HEK293 (cell line): ENCODE measurements at regions not wholly inside any gene's neighbourhood (a gene's known extent, or its start where the extent isn't known, plus 50 kb on each side); places are given as distances from the start of the nearest gene placed in this dataset.

ENCODE experiments used
- CTCF ChIA-PET: fragments of 350-600 bp; formaldehyde crosslinking; extraction: SDS; loops from one replicate; lab custom pipeline; 2021; ENCODE audit warnings: antibody characterized with exemption; lab: Yijun Ruan, JAX
- POLR2A ChIA-PET: fragments of 300-600 bp; formaldehyde crosslinking; extraction: SDS; loops from one replicate; lab custom pipeline; 2020; ENCODE audit warnings: antibody characterized with exemption, inconsistent platforms; lab: Yijun Ruan, JAX
- H3K27ac ChIP-seq: fragments of 200-500 bp; sonication (Bioruptor generic); 2 replicates; pipeline ENCODE4 v1.5.1; 2014; ENCODE audit warnings: low read depth, low read length, control low read depth, inconsistent platforms; ENCODE audit errors: extremely low read depth
- H3K36me3 ChIP-seq, 2 experiments: fragments of 200-500 bp in 1 of 2; sonication (Bioruptor generic) in 1 of 2; 1 replicate in 1 of 2; 2 replicates in 1 of 2; pipeline ENCODE4 v1.5.1; 2014 to 2017; ENCODE audit warnings: inconsistent platforms in 2 of 2, low read length in 2 of 2; ENCODE audit not compliant: control insufficient read depth in 2 of 2, insufficient read depth in 1 of 2
- H3K4me1 ChIP-seq: fragments of 200-500 bp; sonication (Bioruptor generic); 2 replicates; pipeline ENCODE4 v1.5.1; 2014; ENCODE audit warnings: mild to moderate bottlenecking, low read length, inconsistent platforms; ENCODE audit not compliant: control insufficient read depth, insufficient read depth
- H3K4me3 ChIP-seq: 2 replicates; pipeline ENCODE4 v1.5.1; 2011; ENCODE audit warnings: low read depth, mild to moderate bottlenecking, control low read depth, low read length, moderate library complexity
- H3K9me3 ChIP-seq: fragments of 200-500 bp; sonication (Bioruptor generic); 2 replicates; pipeline ENCODE4 v1.5.1; 2014; ENCODE audit warnings: low read depth, low read length, inconsistent platforms; ENCODE audit not compliant: control insufficient read depth, insufficient read depth
- BCL11A ChIP-seq: fragments of 450-650 bp; formaldehyde crosslinking; IDR thresholded peaks from 2 replicates; pipeline ENCODE4 v1.5.1; 2016; ENCODE audit warnings: low read depth, missing biosample characterization, missing genetic modification characterization
- GFI1B ChIP-seq: fragments of 450-650 bp; formaldehyde crosslinking; IDR thresholded peaks from 2 replicates; pipeline ENCODE4 v1.5.1; 2016; ENCODE audit warnings: missing biosample characterization, missing genetic modification characterization
- HIC1 ChIP-seq: fragments of 450-650 bp; formaldehyde crosslinking; IDR thresholded peaks from 2 replicates; pipeline ENCODE4 v1.5.1; 2016; ENCODE audit warnings: missing biosample characterization, missing genetic modification characterization
- KLF8 ChIP-seq: fragments of 450-650 bp; formaldehyde crosslinking; IDR thresholded peaks from 2 replicates; pipeline ENCODE4 v1.5.1; 2016; ENCODE audit warnings: missing biosample characterization, missing genetic modification characterization
- PATZ1 ChIP-seq: fragments of 450-650 bp; formaldehyde crosslinking; IDR thresholded peaks from 2 replicates; pipeline ENCODE4 v1.5.1; 2016; ENCODE audit warnings: missing biosample characterization, missing genetic modification characterization
- SCRT2 ChIP-seq: fragments of 450-650 bp; formaldehyde crosslinking; IDR thresholded peaks from 2 replicates; pipeline ENCODE4 v1.5.1; 2016; ENCODE audit warnings: missing biosample characterization, missing genetic modification characterization
- SETDB1 ChIP-seq: IDR thresholded peaks from one replicate; pipeline ENCODE4 v1.6.1; 2017; ENCODE audit warnings: mild to moderate bottlenecking, low read length, moderate library complexity, mixed read lengths; ENCODE audit not compliant: insufficient read length
- SP3 ChIP-seq: fragments of 450-650 bp; formaldehyde crosslinking; IDR thresholded peaks from 2 replicates; pipeline ENCODE4 v1.5.1; 2016; ENCODE audit warnings: missing biosample characterization, missing genetic modification characterization
- ZBTB17 ChIP-seq: fragments of 450-650 bp; formaldehyde crosslinking; IDR thresholded peaks from 2 replicates; pipeline ENCODE4 v1.5.1; 2016; ENCODE audit warnings: missing biosample characterization, missing genetic modification characterization
- ZBTB48 ChIP-seq: fragments of 450-650 bp; formaldehyde crosslinking; IDR thresholded peaks from 2 replicates; pipeline ENCODE4 v1.5.1; 2016; ENCODE audit warnings: missing biosample characterization, missing genetic modification characterization
- ZFP3 ChIP-seq: fragments of 450-650 bp; formaldehyde crosslinking; IDR thresholded peaks from 2 replicates; pipeline ENCODE4 v1.5.1; 2016; ENCODE audit warnings: low read depth, missing biosample characterization, missing genetic modification characterization
- ZNF175 ChIP-seq: fragments of 450-650 bp; formaldehyde crosslinking; IDR thresholded peaks from 2 replicates; pipeline ENCODE4 v1.5.1; 2016; ENCODE audit warnings: missing biosample characterization, missing genetic modification characterization
- ZNF202 ChIP-seq: fragments of 450-650 bp; formaldehyde crosslinking; IDR thresholded peaks from 2 replicates; pipeline ENCODE4 v1.5.1; 2016; ENCODE audit warnings: missing biosample characterization, missing genetic modification characterization, borderline replicate concordance
- ZNF221 ChIP-seq: fragments of 450-650 bp; formaldehyde crosslinking; IDR thresholded peaks from 2 replicates; pipeline ENCODE4 v1.5.1; 2017; ENCODE audit warnings: missing biosample characterization, missing genetic modification characterization, borderline replicate concordance
- ZNF391 ChIP-seq: fragments of 450-650 bp; formaldehyde crosslinking; IDR thresholded peaks from 2 replicates; pipeline ENCODE4 v1.5.1; 2016; ENCODE audit warnings: low read depth, missing biosample characterization, missing genetic modification characterization, borderline replicate concordance
- ZNF394 ChIP-seq: fragments of 450-650 bp; formaldehyde crosslinking; IDR thresholded peaks from 2 replicates; pipeline ENCODE4 v1.5.1; 2016; ENCODE audit warnings: missing biosample characterization, missing genetic modification characterization, mild to moderate bottlenecking, moderate library complexity, borderline replicate concordance
- ZNF449 ChIP-seq: fragments of 450-650 bp; formaldehyde crosslinking; IDR thresholded peaks from 2 replicates; pipeline ENCODE4 v1.5.1; 2017; ENCODE audit warnings: missing biosample characterization, mild to moderate bottlenecking, missing genetic modification characterization, moderate library complexity
- ZNF513 ChIP-seq: fragments of 450-650 bp; IDR thresholded peaks from 2 replicates; pipeline ENCODE4 v1.5.1; 2018; ENCODE audit warnings: missing biosample characterization, missing genetic modification characterization
- ZNF585B ChIP-seq: fragments of 450-650 bp; formaldehyde crosslinking; IDR thresholded peaks from 2 replicates; pipeline ENCODE4 v1.5.1; 2016; ENCODE audit warnings: missing biosample characterization, missing genetic modification characterization
- ZNF610 ChIP-seq: fragments of 450-650 bp; formaldehyde crosslinking; IDR thresholded peaks from 2 replicates; pipeline ENCODE4 v1.5.1; 2016; ENCODE audit warnings: missing biosample characterization, missing genetic modification characterization, borderline replicate concordance
- ZNF623 ChIP-seq: fragments of 450-650 bp; formaldehyde crosslinking; IDR thresholded peaks from 2 replicates; pipeline ENCODE4 v1.5.1; 2016; ENCODE audit warnings: missing biosample characterization, missing genetic modification characterization
- ZNF707 ChIP-seq: fragments of 450-650 bp; formaldehyde crosslinking; IDR thresholded peaks from 2 replicates; pipeline ENCODE4 v1.5.1; 2016; ENCODE audit warnings: missing biosample characterization, missing genetic modification characterization
- ZNF785 ChIP-seq: fragments of 450-650 bp; formaldehyde crosslinking; IDR thresholded peaks from 2 replicates; pipeline ENCODE4 v1.5.1; 2016; ENCODE audit warnings: missing biosample characterization, missing genetic modification characterization
- ZSCAN23 ChIP-seq: fragments of 450-650 bp; formaldehyde crosslinking; IDR thresholded peaks from 2 replicates; pipeline ENCODE4 v1.5.1; 2016; ENCODE audit warnings: missing biosample characterization, missing genetic modification characterization

GRCh38 chr16:80459966-80460365 is 80.8 kb upstream of the DYNLRB2 start (continued):
- TF ChIP-seq ZNF707 (tag by site-specific recombination) (no peak), ZNF175 (tag by site-specific recombination) (no peak), ZNF221 (tag by site-specific recombination) (no peak), ZNF513 (no peak)

GRCh38 chr16:80459331-80459777 is 81.4 kb upstream of the DYNLRB2 start:
- TF ChIP-seq SETDB1 (no peak), SCRT2 (tag by site-specific recombination) (peak; percentile 21; the same call in 1 of the 2 replicates)
- TF ChIP-seq, all 188 proteins: peak for 1
- CTCF ChIA-PET = interaction anchor here (0.6 kb wide), 1 partner anchor 462 kb away, joined by 3 read pairs; no protein-coding TSS in a partner anchor

GRCh38 chr16:80457871-80458270 is 82.9 kb upstream of the DYNLRB2 start:
- ChIA-PET CTCF (interaction anchor here (1.3 kb wide), 1 partner anchor 9 kb away, joined by 4 read pairs; no protein-coding TSS in a partner anchor), POLR2A (no interaction called here)
- H3K4me1 ChIP-seq = no peaks in the 10 kb centered on the region
- no peak overlapping the region for H3K27ac ChIP-seq
- H3K36me3 ChIP-seq = no peaks in the 10 kb centered on the region
- no peak overlapping the region for H3K4me3 ChIP-seq
- TF ChIP-seq KLF8 (tag by site-specific recombination) (no peak), BCL11A (tag by site-specific recombination) (no peak), ZNF391 (tag by site-specific recombination) (no peak), ZNF585B (no peak), ZFP3 (no peak), SP3 (tag by site-specific recombination) (no peak), ZBTB48 (tag by site-specific recombination) (no peak), ZNF785 (tag by site-specific recombination) (no peak), ZNF221 (tag by site-specific recombination) (no peak), GFI1B (tag by site-specific recombination) (no peak)
- TF ChIP-seq, all 188 proteins: peak for 0
- no peaks in the 10 kb centered on the region for H3K9me3 ChIP-seq

More at GRCh38 chr16:80459331-80459777, 81.4 kb upstream of the DYNLRB2 start:
- no peaks in the 10 kb centered on the region for H3K36me3 ChIP-seq
- no peaks in the 10 kb centered on the region for H3K9me3 ChIP-seq
- no peak overlapping the region for H3K27ac ChIP-seq
- no peaks in the 10 kb centered on the region for H3K4me1 ChIP-seq
- H3K4me3 ChIP-seq = no peak overlapping the region
- POLR2A ChIA-PET = no interaction called here

- H3K27ac ChIP-seq = no peak overlapping the region
- POLR2A ChIA-PET = no interaction called here
- no peaks in the 10 kb centered on the region for H3K4me1 ChIP-seq
- no peaks in the 10 kb centered on the region for H3K36me3 ChIP-seq
- CTCF ChIA-PET = no interaction called here
- no peaks in the 10 kb centered on the region for H3K9me3 ChIP-seq
- no peak overlapping the region for H3K4me3 ChIP-seq
- TF ChIP-seq HIC1 (tag by site-specific recombination) (no peak), ZNF610 (tag by site-specific recombination) (no peak), PATZ1 (tag by site-specific recombination) (no peak), ZBTB17 (tag by site-specific recombination) (no peak), ZNF623 (tag by site-specific recombination) (no peak), ZNF394 (no peak), ZNF202 (tag by site-specific recombination) (no peak), ZNF449 (no peak), ZSCAN23 (tag by site-specific recombination) (no peak)
Measured at GRCh38 chr16:80454802-80455201, 86.0 kb upstream of the DYNLRB2 start.
